Loucy (cell line): ENCODE measurements at regions not wholly inside any gene's neighbourhood (a gene's known extent, or its start where the extent isn't known, plus 50 kb on each side); places are given as distances from the start of the nearest gene placed in this dataset.

Source experiments
- H2AFZ ChIP-seq: fragments of 200-600 bp; sonication (generic); 2 replicates; pipeline ENCODE4 v1.6.0; 2016; ENCODE audit warnings: antibody characterized with exemption, mild to moderate bottlenecking, low read length, moderate library complexity
- H3F3A ChIP-seq: fragments of 200-600 bp; 2 replicates; pipeline ENCODE4 v1.6.0; 2016; ENCODE audit warnings: antibody characterized with exemption, low read depth, mild to moderate bottlenecking
- H3K27me3 ChIP-seq: fragments of 200-600 bp; sonication (generic); 2 replicates; pipeline ENCODE4 v1.6.1; 2014; ENCODE audit warnings: low read length, mild to moderate bottlenecking; ENCODE audit not compliant: insufficient read depth, poor library complexity, severe bottlenecking
- H3K36me3 ChIP-seq: fragments of 200-600 bp; sonication (generic); 2 replicates; pipeline ENCODE4 v1.6.1; 2016; ENCODE audit warnings: low read length; ENCODE audit not compliant: insufficient read depth
- H3K4me1 ChIP-seq: fragments of 200-600 bp; sonication (generic); 2 replicates; pipeline ENCODE4 v1.5.1; 2014; ENCODE audit warnings: low read length, mild to moderate bottlenecking; ENCODE audit not compliant: insufficient read depth, poor library complexity, severe bottlenecking
- H3K4me2 ChIP-seq: fragments of 200-600 bp; sonication (generic); 2 replicates; pipeline ENCODE4 v1.6.0; 2014; ENCODE audit warnings: antibody characterized with exemption, low read length, low read depth, mild to moderate bottlenecking; ENCODE audit not compliant: poor library complexity, severe bottlenecking
- H3K4me3 ChIP-seq: fragments of 200-600 bp; sonication (generic); 2 replicates; pipeline ENCODE4 v1.5.1; 2014; ENCODE audit warnings: low read length, mild to moderate bottlenecking, mixed read lengths; ENCODE audit not compliant: poor library complexity, severe bottlenecking
- H3K79me2 ChIP-seq: fragments of 200-600 bp; sonication (generic); 2 replicates; pipeline ENCODE4 v1.6.1; 2014; ENCODE audit warnings: low read length; ENCODE audit not compliant: insufficient read depth
- H3K9ac ChIP-seq: fragments of 200-600 bp; sonication (generic); 2 replicates; pipeline ENCODE4 v1.6.0; 2014; ENCODE audit warnings: mild to moderate bottlenecking, low read depth, low read length, moderate library complexity; ENCODE audit not compliant: poor library complexity, severe bottlenecking
- H3K9me2 ChIP-seq: fragments of 200-600 bp; sonication (generic); replicated peaks from 2 replicates; pipeline ENCODE4 v1.6.1; 2016; ENCODE audit warnings: low read depth, low read length, mixed read lengths
- H3K9me3 ChIP-seq: fragments of 200-600 bp; sonication (generic); 2 replicates; pipeline ENCODE4 v1.6.1; 2014; ENCODE audit warnings: mild to moderate bottlenecking, antibody characterized with exemption, low read length, low read depth; ENCODE audit not compliant: insufficient read depth
- H4K20me1 ChIP-seq: fragments of 200-600 bp; sonication (generic); 2 replicates; pipeline ENCODE4 v1.6.0; 2014; ENCODE audit warnings: antibody characterized with exemption, low read length, mild to moderate bottlenecking; ENCODE audit not compliant: insufficient read depth, poor library complexity, severe bottlenecking
- EZH2phosphoT487 ChIP-seq: fragments of 200-600 bp; IDR thresholded peaks from 2 replicates; pipeline ENCODE4 v1.6.1; 2018; ENCODE audit warnings: antibody characterized with exemption, mild to moderate bottlenecking, moderate library complexity, borderline replicate concordance
- TF ChIP-seq, protein P1 (sequence below): fragments of 200-600 bp; sonication (generic); conservative IDR thresholded peaks from 2 replicates; pipeline ENCODE4 v1.5.1; 2014; ENCODE audit warnings: mild to moderate bottlenecking, antibody characterized with exemption, low read length

DNA sequence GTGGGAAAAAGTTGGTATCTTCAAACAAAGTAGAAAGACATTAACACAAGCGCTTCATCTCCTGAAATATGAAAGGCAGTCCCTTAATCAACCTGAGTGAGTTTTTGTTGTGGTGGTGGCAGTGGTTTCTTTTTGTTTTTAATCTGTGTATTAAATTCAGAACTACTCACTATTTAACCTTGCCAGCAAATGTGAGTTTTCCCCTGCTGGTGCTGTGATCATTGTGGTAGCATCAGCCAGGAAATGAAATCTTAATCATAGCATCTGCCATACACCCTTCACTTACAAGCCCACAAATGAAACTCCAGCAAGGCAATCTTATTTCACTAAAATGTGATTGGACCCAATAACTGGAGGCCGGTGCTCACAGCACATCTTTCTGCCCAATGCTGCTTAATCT is 229.7 kb downstream of the SHOX2 start:
- Histone ChIP-seq H3F3A (no peaks in the 10 kb centered on the region), H2AFZ (no peak overlapping the region), H3K9me3 (no peaks in the 10 kb centered on the region; the same call in 1 of the 2 replicates), H4K20me1 (no peaks in the 10 kb centered on the region), H3K9ac (no peak overlapping the region), H3K9me2 (no peaks in the 10 kb centered on the region), H3K79me2 (no peaks in the 10 kb centered on the region), H3K36me3 (no peaks in the 10 kb centered on the region), H3K4me3 (no peak overlapping the region), H3K27me3 (no peaks in the 10 kb centered on the region), H3K4me2 (no peak overlapping the region), H3K4me1 (no peaks in the 10 kb centered on the region)
- TF ChIP-seq, protein P1, sequence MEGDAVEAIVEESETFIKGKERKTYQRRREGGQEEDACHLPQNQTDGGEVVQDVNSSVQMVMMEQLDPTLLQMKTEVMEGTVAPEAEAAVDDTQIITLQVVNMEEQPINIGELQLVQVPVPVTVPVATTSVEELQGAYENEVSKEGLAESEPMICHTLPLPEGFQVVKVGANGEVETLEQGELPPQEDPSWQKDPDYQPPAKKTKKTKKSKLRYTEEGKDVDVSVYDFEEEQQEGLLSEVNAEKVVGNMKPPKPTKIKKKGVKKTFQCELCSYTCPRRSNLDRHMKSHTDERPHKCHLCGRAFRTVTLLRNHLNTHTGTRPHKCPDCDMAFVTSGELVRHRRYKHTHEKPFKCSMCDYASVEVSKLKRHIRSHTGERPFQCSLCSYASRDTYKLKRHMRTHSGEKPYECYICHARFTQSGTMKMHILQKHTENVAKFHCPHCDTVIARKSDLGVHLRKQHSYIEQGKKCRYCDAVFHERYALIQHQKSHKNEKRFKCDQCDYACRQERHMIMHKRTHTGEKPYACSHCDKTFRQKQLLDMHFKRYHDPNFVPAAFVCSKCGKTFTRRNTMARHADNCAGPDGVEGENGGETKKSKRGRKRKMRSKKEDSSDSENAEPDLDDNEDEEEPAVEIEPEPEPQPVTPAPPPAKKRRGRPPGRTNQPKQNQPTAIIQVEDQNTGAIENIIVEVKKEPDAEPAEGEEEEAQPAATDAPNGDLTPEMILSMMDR, result no peak
- no peak for TF ChIP-seq EZH2phosphoT487

DNA sequence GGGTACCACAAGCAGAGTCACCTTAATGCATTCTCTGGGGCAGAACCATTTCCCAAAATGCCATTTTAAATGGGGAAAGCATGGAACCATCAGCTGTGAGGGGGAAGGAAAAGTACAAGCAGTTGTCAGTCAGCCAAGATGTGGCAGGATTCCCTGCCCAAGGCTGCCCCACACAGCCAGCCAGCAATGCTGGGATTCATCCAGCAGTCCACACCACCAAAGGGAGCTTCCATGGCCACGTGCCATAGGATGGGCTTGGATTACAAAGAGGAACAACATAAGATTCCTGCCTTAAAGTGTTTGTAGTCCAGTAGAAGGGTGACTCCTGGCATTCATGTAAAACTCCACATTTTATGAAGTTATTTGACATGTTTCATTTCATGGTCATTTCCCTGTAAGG is 233.3 kb downstream of the SHOX2 start:
- no peak overlapping the region for H2AFZ ChIP-seq
- no peak overlapping the region for H3K4me2 ChIP-seq
- H4K20me1 ChIP-seq, result no peaks in the 10 kb centered on the region
- H3K79me2 ChIP-seq, result no peaks in the 10 kb centered on the region
- no peaks in the 10 kb centered on the region for H3K4me1 ChIP-seq
- no peaks in the 10 kb centered on the region for H3K9me3 ChIP-seq
- no peaks in the 10 kb centered on the region for H3F3A ChIP-seq
- H3K9me2 ChIP-seq, result no peaks in the 10 kb centered on the region
- no peaks in the 10 kb centered on the region for H3K36me3 ChIP-seq
- H3K4me3 ChIP-seq, result no peak overlapping the region
- H3K9ac ChIP-seq, result no peak overlapping the region
- no peaks in the 10 kb centered on the region for H3K27me3 ChIP-seq
- TF ChIP-seq, protein P1, result no peak
- no peak for TF ChIP-seq EZH2phosphoT487

DNA sequence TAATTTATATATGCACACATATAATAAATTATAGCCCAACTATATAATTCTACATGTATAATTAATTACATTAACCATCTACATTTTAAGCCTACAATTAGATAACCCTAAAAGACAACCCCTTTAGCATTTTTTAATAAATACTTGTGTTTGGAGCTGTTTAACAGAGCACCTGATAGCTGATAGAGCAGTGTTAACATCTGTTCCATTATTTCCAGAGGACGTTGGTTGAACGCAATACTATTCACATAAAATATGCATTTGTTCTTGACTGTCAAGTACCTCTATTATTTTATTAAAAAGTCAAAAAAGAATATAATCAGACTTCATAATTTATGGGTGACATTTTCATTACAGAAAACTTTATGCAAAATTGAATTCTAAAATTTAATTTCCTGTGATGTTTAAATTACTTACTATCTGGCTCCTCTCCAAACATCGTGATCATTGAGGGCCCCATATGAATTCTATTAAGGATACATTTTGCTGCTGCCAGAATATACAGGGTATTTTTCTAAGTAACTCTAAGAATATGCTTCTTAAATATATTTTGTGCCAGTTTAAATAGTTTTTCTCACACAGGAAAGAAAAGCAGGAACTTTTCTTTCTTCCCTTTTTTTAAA is 234.3 kb downstream of the SHOX2 start:
- Histone ChIP-seq H3K4me2 (no peak overlapping the region), H3K36me3 (no peaks in the 10 kb centered on the region), H3K79me2 (no peaks in the 10 kb centered on the region)

More for the DNA sequence above, 234.3 kb downstream of the SHOX2 start:
- no peaks in the 10 kb centered on the region for H3K9me2 ChIP-seq
- no peaks in the 10 kb centered on the region for H3F3A ChIP-seq
- H3K27me3 ChIP-seq, result no peaks in the 10 kb centered on the region
- TF ChIP-seq, protein P1, result no peak
- TF ChIP-seq EZH2phosphoT487, result no peak
- H3K4me1 ChIP-seq, result no peaks in the 10 kb centered on the region
- no peak overlapping the region for H2AFZ ChIP-seq
- no peak overlapping the region for H3K4me3 ChIP-seq
- no peaks in the 10 kb centered on the region for H3K9me3 ChIP-seq
- no peaks in the 10 kb centered on the region for H4K20me1 ChIP-seq
- no peak overlapping the region for H3K9ac ChIP-seq
